Left lung (tissue), 4 donors: ENCODE measurements at regions not wholly inside any gene's neighbourhood (a gene's known extent, or its start where the extent isn't known, plus 50 kb on each side); places are given as distances from the start of the nearest gene placed in this dataset.
"Not testable (repeated sequence)": the region's sequence is repeated elsewhere in the genome, so short reads cannot be mapped to it uniquely, and the experiment has no call there.

Experiments
- ATAC-seq: fragments of 200-7000 bp; cut with Tn5 transposase; one replicate; pipeline ENCODE4 v1.9.1; 2020; ENCODE audit warnings: moderate library complexity
- DNase-seq, 4 donors: peaks; one replicate each; pipeline ENCODE4 v3.0.0-alpha.2; 2013 to 2020
- H3K27ac ChIP-seq, 2 donors: fragments of 200-600 bp; sonication (generic) in 1 of 2; one replicate each; pipeline versions ENCODE4 v1.5.0 to v1.8.0; 2020 to 2021
- H3K27me3 ChIP-seq, 2 donors: fragments of 200-600 bp; sonication (generic) in 1 of 2; one replicate each; pipeline versions ENCODE4 v1.5.0 to v1.8.0; 2020 to 2021
- H3K36me3 ChIP-seq, 2 donors: fragments of 200-600 bp; sonication (generic) in 1 of 2; one replicate each; pipeline versions ENCODE4 v1.5.0 to v1.8.0; 2020 to 2021
- H3K4me1 ChIP-seq, 2 donors: fragments of 200-600 bp; one replicate each; pipeline ENCODE4 v1.8.0; 2021
- H3K4me3 ChIP-seq, 2 donors: fragments of 200-600 bp; sonication (generic) in 1 of 2; one replicate each; pipeline versions ENCODE4 v1.5.0 to v1.8.0; 2020 to 2021; ENCODE audit warnings: mild to moderate bottlenecking in 1 of 2
- H3K9me3 ChIP-seq, 2 donors: fragments of 200-600 bp; sonication (generic) in 1 of 2; one replicate each; pipeline versions ENCODE4 v1.5.0 to v1.8.0; 2020 to 2021
- CTCF ChIP-seq, 2 donors: fragments of 200-600 bp; sonication (generic) in 1 of 2; IDR thresholded peaks; one replicate each; pipeline versions ENCODE4 v1.5.0 to v1.8.0; 2021; ENCODE audit warnings: antibody characterized with exemption in 2 of 2
- intact Hi-C, 2 donors: fragments of 100-400 bp; cut with DNase I; formaldehyde crosslinking; loops; one replicate each; pipeline versions ENCODE4 v1.11.2 to v1.14.2; 2022
- donor health status: DM: no; HTN: yes; CAD: no.
- donor health status: DM: no; HTN: no; CAD: no.

GRCh38 chr10:33052263-33052875 lies 94.3 kb upstream of the ITGB1 start:
- Histone ChIP-seq H3K27ac (no peak overlapping the region), H3K9me3 (no peaks in the 10 kb centered on the region)
- intact Hi-C loops: no loop called here

GRCh38 chr10:33049963-33050920 lies 92.2 kb upstream of the ITGB1 start:
- intact Hi-C loops, DNase-seq, H3K27me3 ChIP-seq, ATAC-seq, H3K9me3 ChIP-seq, H3K4me1 ChIP-seq, H3K36me3 ChIP-seq, H3K4me3 ChIP-seq, H3K27ac ChIP-seq: not testable (repeated sequence)

More at GRCh38 chr10:33052263-33052875, 94.3 kb upstream of the ITGB1 start:
- H3K4me3 ChIP-seq: no peak overlapping the region
- H3K27me3 ChIP-seq: no peaks in the 10 kb centered on the region
- no peaks in the 10 kb centered on the region for H3K36me3 ChIP-seq
- no peaks in the 10 kb centered on the region for H3K4me1 ChIP-seq
- TF ChIP-seq CTCF (IDR thresholded peaks at IDR 0.05): no peak
- DNase-seq (no peak), ATAC-seq (no peak)

DNA sequence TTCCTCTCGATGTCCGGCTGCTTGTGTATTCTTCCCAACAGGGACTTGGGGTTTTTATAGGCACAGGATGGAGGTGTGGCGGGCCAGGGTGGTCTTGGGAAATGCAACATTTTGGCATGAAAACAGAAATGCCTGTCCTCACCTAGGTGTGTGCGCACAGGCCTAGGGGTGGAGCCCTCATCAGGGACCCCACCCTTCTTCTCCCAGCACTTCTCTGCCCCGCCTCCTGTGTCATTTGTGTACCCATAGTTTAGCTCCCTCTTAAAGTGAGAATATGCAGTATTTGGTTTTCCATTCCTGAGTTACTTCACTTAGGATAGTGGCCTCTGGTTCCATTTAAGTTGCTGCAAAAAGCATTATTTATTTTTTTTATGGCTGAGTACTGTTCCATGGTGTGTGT lies 90.2 kb upstream of the ITGB1 start:
- no peaks in the 10 kb centered on the region for H3K4me1 ChIP-seq
- peak; percentile 58 for ATAC-seq
- TF ChIP-seq CTCF (IDR thresholded peaks at IDR 0.05): no peak
- no peaks in the 10 kb centered on the region for H3K9me3 ChIP-seq
- no peaks in the 10 kb centered on the region for H3K36me3 ChIP-seq
- no peak for DNase-seq
- H3K27me3 ChIP-seq: no peaks in the 10 kb centered on the region
- H3K4me3 ChIP-seq: no peak overlapping the region
- H3K27ac ChIP-seq: no peak overlapping the region
- intact Hi-C loops: no loop called here

DNA sequence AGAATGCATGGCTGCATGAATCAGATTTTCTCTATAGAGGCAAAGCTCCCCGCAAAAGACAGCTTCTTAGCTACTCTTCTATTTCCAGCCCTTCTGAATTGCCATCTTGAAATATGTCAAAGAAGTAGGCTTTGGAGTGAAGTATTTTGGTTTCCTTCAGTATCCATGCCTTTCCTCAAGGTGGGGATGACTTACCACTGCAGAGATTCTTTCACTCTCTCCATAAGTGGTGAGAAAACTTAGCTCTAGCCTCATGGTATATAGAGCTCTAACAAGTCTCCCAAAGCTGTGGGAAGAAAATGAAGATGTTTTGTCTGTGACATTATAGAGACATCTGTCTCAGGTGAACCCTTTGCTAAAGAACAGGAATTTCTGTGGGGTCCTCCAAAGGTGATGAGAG lies 89.6 kb upstream of the ITGB1 start:
- DNase-seq (peak in 1 of 4 donors; percentile 8), ATAC-seq (no peak)
- Histone ChIP-seq H3K27ac (no peak overlapping the region), H3K9me3 (no peaks in the 10 kb centered on the region), H3K4me3 (no peak overlapping the region), H3K4me1 (no peaks in the 10 kb centered on the region), H3K27me3 (no peaks in the 10 kb centered on the region), H3K36me3 (no peaks in the 10 kb centered on the region)
- TF ChIP-seq CTCF (IDR thresholded peaks at IDR 0.05): no peak
- intact Hi-C loops: no loop called here

GRCh38 chr10:33046792-33047191 lies 88.8 kb upstream of the ITGB1 start:
- H3K27ac ChIP-seq: no peak overlapping the region
- intact Hi-C loops: no loop called here
- TF ChIP-seq CTCF (IDR thresholded peaks at IDR 0.05): no peak
- ATAC-seq (no peak), DNase-seq (no peak)
- no peaks in the 10 kb centered on the region for H3K27me3 ChIP-seq
- no peaks in the 10 kb centered on the region for H3K36me3 ChIP-seq
- H3K4me3 ChIP-seq: no peak overlapping the region
- no peaks in the 10 kb centered on the region for H3K9me3 ChIP-seq
- no peaks in the 10 kb centered on the region for H3K4me1 ChIP-seq
